NB4 (cell line): ENCODE measurements at regions not wholly inside any gene's neighbourhood (a gene's known extent, or its start where the extent isn't known, plus 50 kb on each side); places are given as distances from the start of the nearest gene placed in this dataset.

Experiments used
- TF ChIP-seq, protein P1 (sequence below): IDR thresholded peaks from one replicate; pipeline ENCODE4 v1.5.1; 2012; ENCODE audit warnings: low read depth, low read length
- TF ChIP-seq, protein P2 (sequence below): IDR thresholded peaks from 2 replicates; pipeline ENCODE4 v1.6.1; 2011; ENCODE audit warnings: low read depth, low read length

GRCh38 chr19:31715249-31715945 is 366.2 kb upstream of the TSHZ3 start:
- TF ChIP-seq, protein P1, sequence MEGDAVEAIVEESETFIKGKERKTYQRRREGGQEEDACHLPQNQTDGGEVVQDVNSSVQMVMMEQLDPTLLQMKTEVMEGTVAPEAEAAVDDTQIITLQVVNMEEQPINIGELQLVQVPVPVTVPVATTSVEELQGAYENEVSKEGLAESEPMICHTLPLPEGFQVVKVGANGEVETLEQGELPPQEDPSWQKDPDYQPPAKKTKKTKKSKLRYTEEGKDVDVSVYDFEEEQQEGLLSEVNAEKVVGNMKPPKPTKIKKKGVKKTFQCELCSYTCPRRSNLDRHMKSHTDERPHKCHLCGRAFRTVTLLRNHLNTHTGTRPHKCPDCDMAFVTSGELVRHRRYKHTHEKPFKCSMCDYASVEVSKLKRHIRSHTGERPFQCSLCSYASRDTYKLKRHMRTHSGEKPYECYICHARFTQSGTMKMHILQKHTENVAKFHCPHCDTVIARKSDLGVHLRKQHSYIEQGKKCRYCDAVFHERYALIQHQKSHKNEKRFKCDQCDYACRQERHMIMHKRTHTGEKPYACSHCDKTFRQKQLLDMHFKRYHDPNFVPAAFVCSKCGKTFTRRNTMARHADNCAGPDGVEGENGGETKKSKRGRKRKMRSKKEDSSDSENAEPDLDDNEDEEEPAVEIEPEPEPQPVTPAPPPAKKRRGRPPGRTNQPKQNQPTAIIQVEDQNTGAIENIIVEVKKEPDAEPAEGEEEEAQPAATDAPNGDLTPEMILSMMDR, result no peak
- TF ChIP-seq, protein P2, sequence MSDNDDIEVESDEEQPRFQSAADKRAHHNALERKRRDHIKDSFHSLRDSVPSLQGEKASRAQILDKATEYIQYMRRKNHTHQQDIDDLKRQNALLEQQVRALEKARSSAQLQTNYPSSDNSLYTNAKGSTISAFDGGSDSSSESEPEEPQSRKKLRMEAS, result no peak
